ENCODE measurements at regions not wholly inside any gene's neighbourhood (a gene's known extent, or its start where the extent isn't known, plus 50 kb on each side); places are given as distances from the start of the nearest gene placed in this dataset.

DNA sequence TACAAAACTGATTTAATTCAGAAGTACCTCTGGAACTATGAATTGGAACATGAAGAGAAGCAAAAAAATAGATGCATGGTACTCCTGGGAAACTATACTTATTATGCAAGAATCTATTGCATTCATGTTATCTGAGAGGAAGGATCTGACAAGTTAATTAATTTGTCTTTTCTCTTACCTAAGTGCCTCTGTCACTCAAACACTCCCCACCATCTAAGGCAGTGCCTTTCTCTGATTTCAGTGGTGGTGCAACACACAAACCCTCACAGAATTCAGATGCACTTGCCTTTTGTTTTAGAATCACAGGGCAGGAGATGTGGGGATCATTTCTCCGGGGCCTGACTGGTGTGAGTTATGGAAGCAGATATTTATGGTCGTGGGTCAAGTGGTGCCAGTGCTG lies 52.5 kb upstream of the C9orf72 start:
- no peak for DNase-seq (ENCODE audit: low spot score in 2 of 2)
- FAIRE-seq, result no peak

DNA sequence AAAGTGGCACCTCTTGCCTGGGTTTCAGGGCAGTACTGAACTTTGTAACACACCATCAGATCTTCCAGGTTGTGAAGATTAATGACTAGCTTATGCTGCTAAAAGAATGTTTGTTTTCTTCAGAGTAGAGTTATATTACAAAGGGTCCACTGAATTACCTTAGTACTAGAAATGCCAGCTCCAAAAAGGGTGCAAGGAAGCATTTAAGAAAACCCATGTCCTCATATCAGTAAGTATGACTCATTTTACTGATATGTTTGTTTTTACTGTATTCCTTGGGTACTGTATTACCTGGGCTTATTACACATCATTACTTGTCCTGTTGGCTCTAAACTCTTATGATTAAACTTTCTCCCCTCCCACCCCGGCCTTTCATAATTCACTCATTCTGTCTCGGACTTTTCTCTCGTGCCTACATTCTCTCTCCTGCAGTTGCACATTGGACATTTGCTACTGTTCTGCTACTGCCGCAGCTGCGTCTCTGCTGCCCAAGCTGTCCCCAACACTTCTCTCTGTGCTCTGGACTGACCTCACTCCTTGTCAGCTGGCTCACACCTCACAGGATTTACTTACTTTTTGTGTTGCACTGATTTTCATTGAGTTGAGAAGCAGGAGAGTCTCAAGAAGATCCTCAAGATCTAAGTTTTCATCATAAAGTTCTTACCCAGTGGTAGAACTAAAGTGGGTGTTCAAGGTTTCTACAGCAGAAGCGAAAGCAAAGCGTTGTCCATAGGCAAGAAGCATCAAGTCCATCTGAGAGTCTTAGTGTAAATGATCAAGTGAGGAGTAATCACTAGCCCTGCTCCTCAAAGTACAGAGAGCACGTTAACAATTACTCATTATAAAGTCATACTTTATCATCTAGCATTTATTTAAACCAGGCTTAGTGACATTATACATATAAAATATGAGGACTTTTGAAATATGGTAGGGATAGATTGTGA lies 53.2 kb upstream of the C9orf72 start:
- DNase-seq (ENCODE audit: low spot score in 2 of 2) (no peak), FAIRE-seq (no peak)

DNA sequence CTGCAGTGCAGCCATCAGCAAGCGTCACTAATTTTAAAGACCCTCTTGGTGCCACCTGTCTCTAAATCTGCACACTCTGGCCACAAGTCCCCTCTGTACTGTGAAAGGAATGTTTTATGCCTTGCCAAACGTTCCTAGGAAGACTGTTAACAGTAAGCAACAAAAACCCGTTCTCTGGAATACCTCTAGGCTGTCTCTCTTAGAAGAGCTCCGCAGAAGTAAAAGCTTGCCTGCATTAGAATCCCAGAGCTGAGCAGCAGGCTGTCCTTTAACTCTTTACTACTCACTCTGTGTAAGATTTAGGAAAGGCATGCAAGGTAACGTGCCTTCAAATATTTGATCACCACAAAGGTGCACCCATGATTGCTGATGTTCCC lies 53.9 kb upstream of the C9orf72 start:
- no peak for FAIRE-seq
- no peak for DNase-seq (ENCODE audit: low spot score in 2 of 2)

DNA sequence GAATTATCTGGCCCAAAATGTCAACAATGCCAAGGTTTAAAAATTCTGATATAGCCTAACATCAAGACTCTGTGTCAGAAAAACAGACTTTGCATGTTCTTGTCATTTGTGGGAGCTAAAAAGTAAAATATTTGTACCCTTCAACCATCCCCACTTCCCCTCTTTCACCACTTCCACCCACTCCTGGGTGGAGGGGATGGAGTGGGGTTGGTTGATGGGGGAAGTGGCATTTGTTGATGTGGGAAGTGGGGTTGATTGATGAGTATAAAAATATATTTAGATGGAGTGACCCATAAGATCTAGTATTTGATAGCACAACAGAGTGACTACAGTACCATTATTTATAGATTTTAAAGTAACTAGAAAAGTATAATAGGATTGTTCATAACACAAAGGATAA lies 55.0 kb upstream of the C9orf72 start:
- FAIRE-seq (no peak), DNase-seq (ENCODE audit: low spot score in 2 of 2) (no peak)

DNA sequence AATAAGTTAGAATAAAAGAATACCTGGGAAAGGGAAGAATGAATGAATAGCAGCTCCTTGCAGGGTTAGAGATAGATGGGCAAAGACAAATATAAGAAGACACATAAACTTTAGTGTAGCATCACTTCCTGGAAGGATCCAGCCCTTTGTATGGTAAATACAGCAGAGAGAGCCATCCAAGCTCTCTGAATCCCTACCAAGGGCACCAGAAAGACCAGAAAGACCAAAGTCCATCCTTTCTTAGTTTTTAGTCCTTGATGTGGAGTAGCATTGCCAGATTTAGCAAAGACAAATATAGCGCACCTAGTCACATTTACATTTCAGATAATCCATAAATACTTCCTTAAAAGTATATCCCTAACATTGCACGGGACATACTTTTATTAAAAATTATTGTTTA lies 56.1 kb upstream of the C9orf72 start:
- no peak for FAIRE-seq
- no peak for DNase-seq (ENCODE audit: low spot score in 2 of 2)

DNA sequence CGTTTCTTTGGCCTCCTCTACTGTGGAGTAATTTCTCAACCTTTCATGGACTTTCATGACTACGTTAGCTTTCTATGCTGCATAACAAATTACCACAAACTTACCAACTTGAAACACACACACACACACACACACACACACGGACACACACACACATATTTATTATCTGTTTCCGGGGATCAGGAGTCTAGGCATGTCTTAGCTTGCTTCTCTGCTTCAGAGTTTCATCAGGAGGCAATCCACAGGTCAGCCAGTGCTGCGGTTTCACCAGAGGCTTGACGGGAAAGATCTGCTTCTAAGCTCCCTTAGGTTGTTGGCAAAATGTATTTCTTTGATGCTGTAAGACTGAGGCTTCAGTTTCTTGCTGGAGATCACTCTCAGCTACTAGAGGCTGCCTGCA lies 59.0 kb upstream of the C9orf72 start:
- FAIRE-seq (no peak), DNase-seq (ENCODE audit: low spot score in 2 of 2) (no peak)

DNA sequence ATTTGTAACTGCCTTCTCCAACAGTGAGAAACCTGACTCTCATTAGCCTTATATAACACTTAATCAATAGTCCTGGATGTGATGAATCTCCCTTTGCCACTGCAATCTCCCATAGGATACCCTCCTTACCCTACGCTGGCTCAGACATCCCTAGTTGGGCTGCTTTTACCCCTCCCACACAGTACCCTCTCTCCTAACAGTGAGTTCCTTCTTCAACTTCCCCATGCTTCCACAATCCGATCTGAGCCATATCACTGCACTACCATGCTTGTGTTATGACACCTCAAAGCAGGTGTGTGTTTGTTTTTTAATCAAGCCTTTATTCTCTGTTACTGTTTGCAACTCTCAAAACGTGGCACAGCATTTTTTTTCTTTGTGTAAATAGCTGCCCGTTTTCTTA lies 60.5 kb upstream of the C9orf72 start:
- DNase-seq (ENCODE audit: low spot score in 2 of 2) (no peak), FAIRE-seq (no peak)

DNA sequence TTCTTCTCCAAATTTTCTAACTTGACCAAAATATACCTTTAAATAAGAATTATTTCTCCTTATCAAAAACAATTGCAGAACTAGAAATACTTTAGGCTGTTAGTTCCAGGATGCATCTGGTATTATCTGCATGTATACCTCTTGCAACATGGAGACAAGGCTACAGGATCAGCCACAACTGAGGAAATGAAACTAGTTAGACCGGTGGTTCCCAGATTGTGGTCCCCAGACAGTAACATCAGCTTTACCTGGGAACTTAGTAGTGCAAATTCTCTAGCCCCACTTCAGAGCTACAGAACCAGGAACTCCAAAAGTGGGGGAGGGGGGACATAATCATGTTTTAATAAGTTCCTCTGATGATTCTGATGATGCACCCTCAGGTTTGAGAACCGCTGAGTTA lies 61.6 kb upstream of the C9orf72 start:
- DNase-seq (ENCODE audit: low spot score in 2 of 2) (no peak), FAIRE-seq (no peak)

DNA sequence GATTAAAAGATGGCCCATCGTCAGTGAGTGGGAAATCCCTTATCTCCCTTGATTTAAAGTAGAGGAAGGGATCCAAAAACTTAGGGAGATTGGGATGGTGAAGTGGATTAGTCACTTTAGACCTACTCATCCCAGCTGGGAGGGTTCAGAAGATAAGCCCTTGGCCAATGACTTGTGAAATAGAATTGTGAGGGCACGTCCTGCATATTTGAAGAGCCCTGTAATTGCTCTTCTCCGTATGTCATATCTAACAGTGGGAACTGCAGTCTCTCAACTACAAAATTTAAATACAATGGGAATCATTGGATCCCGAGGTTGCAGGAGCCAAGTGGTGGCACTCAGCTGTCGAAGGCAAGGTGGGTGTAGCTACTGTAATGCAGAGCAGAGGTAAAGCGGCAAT lies 65.4 kb upstream of the C9orf72 start:
- DNase-seq (ENCODE audit: low spot score in 2 of 2) (no peak), FAIRE-seq (no peak)

DNA sequence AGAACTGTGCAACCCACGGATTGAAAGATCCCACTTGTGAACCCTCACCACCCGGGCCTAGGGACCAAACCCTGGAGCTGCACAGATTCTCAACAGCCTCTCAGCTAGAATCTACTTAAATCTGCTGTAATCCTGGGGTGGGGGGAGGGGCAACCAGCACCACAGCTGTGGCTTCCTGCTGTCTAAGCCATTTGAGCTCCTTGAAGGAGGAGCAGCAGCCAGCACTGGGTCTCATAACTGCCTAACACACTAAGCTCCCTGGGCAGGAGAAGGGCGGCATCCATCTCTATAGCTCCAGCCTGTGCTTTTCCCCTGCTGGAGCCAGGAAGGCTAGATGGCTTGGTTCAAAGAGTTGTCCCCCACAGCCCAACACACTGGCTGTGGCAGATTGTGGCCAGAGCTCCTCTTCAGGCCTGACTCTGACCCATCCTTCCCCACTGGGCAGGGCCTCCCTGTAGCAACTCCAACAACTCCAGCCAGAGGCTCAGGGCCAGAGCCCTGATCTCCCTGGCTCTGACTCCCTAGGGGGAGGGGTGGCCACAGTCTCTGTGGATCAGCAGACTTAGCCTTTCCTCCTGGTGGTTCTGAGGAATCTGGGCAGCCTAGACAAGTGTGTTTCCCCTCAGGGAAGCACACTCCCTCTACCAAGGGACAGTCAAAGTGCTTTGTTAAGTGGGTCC lies 72.0 kb upstream of the C9orf72 start:
- FAIRE-seq (no peak), DNase-seq (ENCODE audit: low spot score in 2 of 2) (no peak)

DNA sequence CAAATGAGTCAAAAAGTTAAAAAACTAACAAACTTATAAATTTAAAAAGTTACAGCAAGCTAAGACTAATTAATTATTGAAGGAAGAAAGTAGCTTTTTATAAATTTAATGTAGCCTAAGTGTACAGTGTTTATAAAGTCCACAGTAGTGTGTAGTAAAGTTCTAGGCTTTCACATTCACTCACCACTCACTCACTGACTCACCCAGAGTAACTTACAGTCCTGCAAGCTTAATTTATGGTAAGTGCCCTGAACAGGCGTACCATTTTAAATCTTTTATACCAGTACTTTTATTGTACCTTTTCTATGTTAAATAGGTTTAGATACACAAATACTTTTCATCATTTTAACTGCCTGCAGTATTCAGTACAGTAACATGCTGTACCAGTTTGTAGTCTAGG lies 80.0 kb upstream of the C9orf72 start:
- DNase-seq (ENCODE audit: low spot score in 2 of 2), result no peak
- FAIRE-seq, result no peak

DNA sequence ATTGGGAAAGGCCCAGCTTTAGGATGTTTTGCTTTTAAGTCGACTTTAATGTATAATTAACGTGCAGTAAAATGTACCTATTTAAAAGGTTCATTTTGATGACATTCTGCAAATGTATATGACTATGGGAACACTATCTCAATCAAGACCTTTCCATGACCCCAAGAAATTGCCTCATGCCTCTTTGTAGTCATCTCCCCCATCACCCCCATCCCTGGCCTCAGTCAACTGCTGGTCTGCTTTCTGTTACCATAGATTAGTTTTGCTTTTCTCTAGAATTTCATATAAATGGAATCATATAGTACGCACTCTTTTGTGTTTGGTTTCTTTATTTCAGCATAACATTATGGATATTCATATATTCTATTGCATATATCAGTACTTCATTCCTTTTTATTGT lies 80.7 kb upstream of the C9orf72 start:
- DNase-seq (ENCODE audit: low spot score in 2 of 2) (no peak), FAIRE-seq (no peak)

DNA sequence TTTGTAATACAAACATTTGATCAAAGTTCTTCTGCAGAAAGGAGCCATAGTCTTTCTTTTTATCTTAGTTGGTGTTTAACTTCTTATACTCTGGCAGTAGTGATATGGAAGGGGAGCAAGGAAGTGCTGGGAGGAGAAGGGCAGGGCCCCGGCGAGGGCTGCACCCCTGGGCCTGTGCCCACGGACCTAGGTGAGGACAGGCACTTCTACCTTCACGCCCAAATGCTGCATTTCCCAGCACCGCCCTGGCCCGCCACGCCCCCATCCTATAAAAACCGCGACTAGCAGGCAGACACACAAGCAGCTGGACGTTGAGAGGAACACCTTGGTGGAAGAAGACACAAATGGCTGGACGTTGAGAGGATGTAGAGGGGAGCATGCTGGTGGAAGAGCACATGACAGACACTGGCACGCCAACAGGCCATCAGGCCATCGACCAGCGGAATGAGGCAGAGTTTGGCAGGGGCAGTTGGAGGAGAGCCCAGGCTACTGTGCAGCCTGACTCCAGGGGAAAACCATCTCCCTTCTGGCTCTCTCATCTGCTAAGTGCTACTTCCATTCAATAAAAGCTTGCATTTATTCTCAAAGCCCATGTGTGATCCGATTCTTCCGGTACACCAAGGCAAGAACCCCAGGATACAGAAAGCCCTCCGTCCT lies 81.5 kb upstream of the C9orf72 start:
- FAIRE-seq (no peak), DNase-seq (ENCODE audit: low spot score in 2 of 2) (no peak)

DNA sequence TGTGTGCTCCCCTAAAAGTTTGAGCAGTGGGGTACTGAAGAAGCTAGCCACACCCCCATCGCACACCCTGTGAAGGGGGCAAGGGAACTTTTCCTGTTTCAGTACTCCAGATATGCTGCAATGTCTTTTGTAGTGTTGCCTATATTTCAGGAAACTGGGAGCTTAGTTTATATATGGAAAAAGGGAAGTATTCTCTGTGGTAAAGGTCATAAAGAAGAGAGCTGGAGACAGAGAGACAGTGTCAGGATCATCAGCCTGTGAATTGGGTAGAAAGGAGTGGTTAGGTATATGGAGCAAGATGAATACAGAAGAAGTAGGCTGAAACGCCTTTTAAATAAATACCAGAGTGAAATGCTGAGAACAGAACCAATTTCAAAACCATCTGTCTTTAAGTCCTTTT lies 82.2 kb upstream of the C9orf72 start:
- DNase-seq (ENCODE audit: low spot score in 2 of 2) (peak in 1 of 2 donors; percentile 15), FAIRE-seq (no peak)

DNA sequence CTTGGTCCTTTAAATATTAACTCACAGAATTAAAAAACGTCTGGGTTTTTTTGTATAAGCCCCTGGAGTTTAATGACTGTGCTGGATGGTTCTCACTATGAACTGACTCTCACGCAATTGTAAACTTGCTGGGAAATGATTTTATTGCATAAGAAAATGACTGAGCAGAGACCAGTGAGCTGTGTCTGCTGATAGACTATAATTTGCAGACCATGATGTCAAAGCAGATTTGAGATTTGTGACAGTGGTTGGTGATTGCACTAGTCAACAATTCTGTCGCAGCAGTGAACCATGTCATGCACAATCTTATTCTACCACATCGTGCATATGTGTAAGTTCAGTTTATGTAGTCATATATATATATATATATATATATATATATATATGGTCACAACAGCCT lies 85.7 kb upstream of the C9orf72 start:
- no peak for FAIRE-seq
- no peak for DNase-seq (ENCODE audit: low spot score in 2 of 2)

DNA sequence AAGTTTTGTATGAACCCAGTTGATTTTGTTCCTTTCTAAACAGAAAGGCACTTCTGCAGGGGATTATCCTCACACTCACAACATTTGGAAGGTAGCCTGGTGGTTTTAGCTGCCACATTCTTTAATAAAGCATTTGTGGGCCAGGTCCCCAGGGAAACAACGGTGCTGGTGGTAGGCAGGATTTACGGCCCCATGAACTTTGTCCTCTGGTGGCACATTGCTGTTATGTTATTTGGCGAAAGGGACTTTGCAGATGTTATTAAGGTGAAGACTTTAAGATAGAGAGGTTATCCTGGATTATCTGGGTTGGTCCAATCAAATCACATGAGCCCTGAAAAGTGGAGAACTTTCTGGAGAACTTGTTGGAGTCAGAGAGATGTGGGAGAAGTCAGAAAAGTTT lies 86.3 kb upstream of the C9orf72 start:
- no peak for DNase-seq (ENCODE audit: low spot score in 2 of 2)
- no peak for FAIRE-seq

DNA sequence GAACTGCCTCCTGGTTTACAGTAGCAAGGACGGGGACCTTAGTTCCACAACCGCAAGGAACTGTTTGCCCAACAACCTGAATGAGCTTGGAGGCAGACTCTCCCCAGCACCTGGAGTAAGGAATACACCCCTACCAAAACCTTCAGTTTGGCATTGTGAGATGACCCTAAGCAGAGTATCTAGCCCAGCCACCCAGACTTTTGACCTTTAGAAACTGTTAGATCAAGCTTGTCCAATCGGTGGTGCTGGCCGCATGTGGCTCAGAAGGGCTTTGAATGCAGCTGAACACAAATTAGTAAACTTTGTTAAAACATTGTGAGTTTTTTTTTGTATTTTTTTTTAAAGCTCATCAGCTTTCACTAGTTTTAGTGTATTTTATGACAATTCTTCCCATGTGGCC lies 86.9 kb upstream of the C9orf72 start:
- FAIRE-seq (no peak), DNase-seq (ENCODE audit: low spot score in 2 of 2) (no peak)

DNA sequence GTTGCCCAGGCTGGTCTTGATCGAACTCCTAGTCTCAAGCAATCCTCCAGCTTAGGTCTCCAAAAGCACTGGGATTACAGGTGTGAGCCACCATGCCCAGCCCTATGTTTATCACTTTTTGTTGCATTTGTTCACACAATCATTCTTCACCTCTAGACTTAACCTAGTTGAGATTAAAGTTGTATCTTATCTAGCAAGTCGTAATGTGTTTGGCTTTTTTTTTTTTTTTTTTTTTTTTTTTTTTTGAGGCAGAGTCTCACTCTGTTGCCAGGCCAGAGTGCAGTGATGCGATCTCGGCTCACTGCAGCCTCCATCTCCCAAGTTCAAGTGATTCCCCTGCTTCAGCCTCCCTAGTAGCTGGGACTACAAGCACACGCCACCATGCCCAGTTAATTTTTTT lies 90.2 kb upstream of the C9orf72 start:
- no peak for FAIRE-seq
- DNase-seq (ENCODE audit: low spot score in 2 of 2), result no peak

DNA sequence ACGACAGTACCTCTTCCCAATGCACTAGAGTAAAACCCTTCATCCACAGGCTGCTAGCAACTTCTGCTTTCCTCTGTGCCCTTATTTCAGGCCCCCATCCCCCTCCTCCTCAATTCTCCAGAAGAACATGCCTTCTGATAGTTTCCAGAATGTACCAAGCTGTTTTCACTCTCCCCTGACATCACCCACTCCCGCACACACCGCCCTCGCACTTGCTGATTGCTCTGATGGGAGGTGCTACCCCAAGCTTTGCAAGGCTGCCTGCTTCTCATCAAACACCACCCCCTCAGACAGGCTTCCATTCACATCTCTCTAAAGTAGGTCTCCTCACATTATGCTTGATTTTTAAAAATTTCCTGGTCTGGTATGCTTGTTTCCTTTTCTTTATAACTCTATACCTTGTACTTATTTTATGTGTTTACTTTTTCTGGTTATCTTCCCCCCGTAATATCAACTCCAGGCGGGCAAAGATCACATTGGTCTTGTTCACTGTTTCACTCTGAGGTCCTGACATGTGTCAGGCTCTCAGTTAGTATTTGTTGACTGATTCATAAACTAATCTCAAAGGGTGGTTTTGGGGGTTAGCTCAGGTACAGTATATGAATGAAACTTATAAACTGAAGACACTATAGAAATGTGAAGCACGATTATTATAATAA lies 91.0 kb upstream of the C9orf72 start:
- DNase-seq (ENCODE audit: low spot score in 2 of 2) (no peak), FAIRE-seq (no peak)

DNA sequence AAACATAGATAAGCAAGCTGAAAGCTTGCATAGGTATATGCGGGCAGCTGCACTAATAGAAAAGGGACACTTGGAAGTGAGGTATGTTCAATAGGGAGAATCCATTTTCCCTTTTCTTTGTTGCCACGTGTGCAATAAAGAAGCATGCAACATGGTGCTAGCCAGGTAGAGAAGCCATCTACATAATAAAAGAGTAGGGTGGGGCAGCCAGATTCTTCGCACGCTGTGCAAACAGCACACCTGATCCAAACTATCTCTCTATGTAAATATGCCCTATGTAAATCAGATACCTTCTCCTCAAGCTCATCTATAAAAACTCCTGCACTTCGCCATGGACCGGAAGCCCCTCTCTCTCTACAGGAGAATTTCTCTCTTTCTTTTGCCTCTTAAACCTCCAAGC lies 91.9 kb upstream of the C9orf72 start:
- DNase-seq (ENCODE audit: low spot score in 2 of 2), result no peak
- FAIRE-seq, result no peak

DNA sequence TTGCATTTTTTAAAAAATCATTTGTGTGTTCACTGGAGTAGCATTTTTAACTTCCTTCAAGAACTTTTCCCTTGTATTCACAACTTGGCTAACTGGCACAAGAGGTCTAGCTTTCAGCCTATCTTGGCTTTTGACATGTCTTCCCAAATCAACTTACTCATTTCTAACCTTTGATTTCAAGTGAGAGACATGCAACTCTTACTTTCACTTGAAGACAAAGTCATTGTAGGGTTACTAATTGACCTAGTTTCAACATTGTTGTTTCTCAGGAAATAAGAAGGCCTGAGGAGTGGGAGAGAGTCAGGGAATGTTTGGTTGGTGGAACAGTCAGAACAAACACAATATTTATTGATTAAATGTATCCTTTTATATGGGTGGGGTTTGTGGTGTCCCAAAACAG lies 95.0 kb upstream of the C9orf72 start:
- DNase-seq (ENCODE audit: low spot score in 2 of 2) (no peak), FAIRE-seq (no peak)

Measured in frontal cortex (tissue), 3 donors.